IPS-18c (cell line): ENCODE measurements at regions not wholly inside any gene's neighbourhood (a gene's known extent, or its start where the extent isn't known, plus 50 kb on each side); places are given as distances from the start of the nearest gene placed in this dataset.

ENCODE experiments used
- H3K4me3 ChIP-seq: 2 replicates; pipeline ENCODE4 v1.7.0; 2013; ENCODE audit warnings: low read depth, mild to moderate bottlenecking, low read length, moderate library complexity; ENCODE audit not compliant: insufficient read depth
- H3K9me3 ChIP-seq: one replicate; pipeline ENCODE4 v1.6.1; 2013; ENCODE audit warnings: mild to moderate bottlenecking, low read length, moderate library complexity; ENCODE audit not compliant: control insufficient read depth, insufficient read depth

- H3K9me3 ChIP-seq, result no peaks in the 10 kb centered on the region
- no peak overlapping the region for H3K4me3 ChIP-seq
These were observed 207.4 kb upstream of the SOX1 start for GRCh38 chr13:111859354-111860230.

- H3K4me3 ChIP-seq, result no peak overlapping the region
- H3K9me3 ChIP-seq, result no peaks in the 10 kb centered on the region
These were observed 206.8 kb upstream of the SOX1 start for GRCh38 chr13:111860231-111860552.

GRCh38 chr13:111861319-111861718, 205.6 kb upstream of the SOX1 start:
- Histone ChIP-seq H3K4me3 (no peak overlapping the region), H3K9me3 (no peaks in the 10 kb centered on the region)

- Histone ChIP-seq H3K9me3 (no peaks in the 10 kb centered on the region), H3K4me3 (no peak overlapping the region)
These were observed 205.1 kb upstream of the SOX1 start for GRCh38 chr13:111861766-111862366.

GRCh38 chr13:111862836-111863815, 203.8 kb upstream of the SOX1 start:
- no peak overlapping the region for H3K4me3 ChIP-seq
- no peaks in the 10 kb centered on the region for H3K9me3 ChIP-seq

- H3K4me3 ChIP-seq, result no peak overlapping the region
- no peaks in the 10 kb centered on the region for H3K9me3 ChIP-seq
These were observed 202.4 kb upstream of the SOX1 start for GRCh38 chr13:111864566-111864965.

- Histone ChIP-seq H3K4me3 (no peak overlapping the region), H3K9me3 (no peaks in the 10 kb centered on the region)
These were observed 201.9 kb upstream of the SOX1 start for GRCh38 chr13:111865046-111865445.

GRCh38 chr13:111865826-111866225, 201.1 kb upstream of the SOX1 start:
- Histone ChIP-seq H3K4me3 (no peak overlapping the region), H3K9me3 (no peaks in the 10 kb centered on the region)

- Histone ChIP-seq H3K4me3 (no peak overlapping the region), H3K9me3 (no peaks in the 10 kb centered on the region)
These were observed 200.2 kb upstream of the SOX1 start for GRCh38 chr13:111866731-111867245.

GRCh38 chr13:111867657-111868056, 199.3 kb upstream of the SOX1 start:
- no peak overlapping the region for H3K4me3 ChIP-seq
- H3K9me3 ChIP-seq, result no peaks in the 10 kb centered on the region

GRCh38 chr13:111868716-111869115, 198.2 kb upstream of the SOX1 start:
- Histone ChIP-seq H3K4me3 (no peak overlapping the region), H3K9me3 (no peaks in the 10 kb centered on the region)

GRCh38 chr13:111872475-111873150, 194.3 kb upstream of the SOX1 start:
- Histone ChIP-seq H3K9me3 (no peaks in the 10 kb centered on the region), H3K4me3 (no peak overlapping the region)

- no peak overlapping the region for H3K4me3 ChIP-seq
- H3K9me3 ChIP-seq, result no peaks in the 10 kb centered on the region
These were observed 193.2 kb upstream of the SOX1 start for GRCh38 chr13:111873676-111874178.

GRCh38 chr13:111874981-111875380, 192.0 kb upstream of the SOX1 start:
- no peak overlapping the region for H3K4me3 ChIP-seq
- no peaks in the 10 kb centered on the region for H3K9me3 ChIP-seq

GRCh38 chr13:111875915-111876314, 191.0 kb upstream of the SOX1 start:
- no peaks in the 10 kb centered on the region for H3K9me3 ChIP-seq
- H3K4me3 ChIP-seq, result no peak overlapping the region

GRCh38 chr13:111876506-111876905, 190.4 kb upstream of the SOX1 start:
- no peaks in the 10 kb centered on the region for H3K9me3 ChIP-seq
- H3K4me3 ChIP-seq, result no peak overlapping the region

GRCh38 chr13:111877906-111878305, 189.0 kb upstream of the SOX1 start:
- Histone ChIP-seq H3K9me3 (no peaks in the 10 kb centered on the region), H3K4me3 (no peak overlapping the region)
